PC-9 (cell line): ENCODE measurements at regions not wholly inside any gene's neighbourhood (a gene's known extent, or its start where the extent isn't known, plus 50 kb on each side); places are given as distances from the start of the nearest gene placed in this dataset.

Experiments
- BruUV-seq: library from RNA; stranded (reverse); fragments of 400-500 nt; replicated peaks from 2 replicates; lab custom pipeline; 2021; lab: Mats Ljungman, UMichigan
- CTCF ChIA-PET: fragments of 300-600 bp; sonication (Branson Sonifier 250); formaldehyde crosslinking; loops from one replicate; lab custom pipeline; 2022; ENCODE audit warnings: antibody characterized with exemption; lab: Charles Lee
- POLR2A ChIA-PET: fragments of 300-600 bp; sonication (Branson Sonifier 250); formaldehyde crosslinking; loops from one replicate; lab custom pipeline; 2022; ENCODE audit warnings: antibody characterized with exemption; ENCODE audit not compliant: unreplicated experiment; lab: Charles Lee
- DNase-seq, 2 experiments: peaks; one replicate each; pipeline versions ENCODE4 v3.0.0 to v3.0.0-alpha.2; 2015 to 2022; ENCODE audit warnings: mixed read lengths in 1 of 2
- H2AFZ ChIP-seq: fragments of 200-600 bp; sonication (generic); 2 replicates; pipeline ENCODE4 v1.8.1; 2017; ENCODE audit warnings: antibody characterized with exemption
- H3F3A ChIP-seq: fragments of 200-600 bp; sonication (generic); 2 replicates; pipeline ENCODE4 v1.8.1; 2017; ENCODE audit warnings: antibody characterized with exemption, mild to moderate bottlenecking, low read depth; ENCODE audit not compliant: insufficient read depth
- H3K27ac ChIP-seq: fragments of 200-600 bp; sonication (generic); 2 replicates; pipeline ENCODE4 v1.6.1; 2016; ENCODE audit warnings: mixed run types
- H3K27me3 ChIP-seq: fragments of 200-600 bp; sonication (generic); 2 replicates; pipeline ENCODE4 v1.6.1; 2016; ENCODE audit warnings: low read depth, mixed run types; ENCODE audit not compliant: insufficient read depth
- H3K36me3 ChIP-seq: fragments of 200-600 bp; sonication (generic); 2 replicates; pipeline ENCODE4 v1.6.1; 2016; ENCODE audit warnings: low read depth, mixed run types
- H3K4me1 ChIP-seq: fragments of 200-600 bp; sonication (generic); replicated peaks from 2 replicates; pipeline ENCODE4 v1.6.1; 2016; ENCODE audit warnings: mixed run types; ENCODE audit not compliant: insufficient read depth
- H3K4me2 ChIP-seq: fragments of 200-600 bp; sonication (generic); 2 replicates; pipeline ENCODE4 v1.6.1; 2017; ENCODE audit warnings: mixed run types
- H3K4me3 ChIP-seq: fragments of 200-600 bp; sonication (generic); 2 replicates; pipeline ENCODE4 v1.6.1; 2016; ENCODE audit warnings: mixed run types
- H3K79me2 ChIP-seq: fragments of 200-600 bp; sonication (generic); 2 replicates; pipeline ENCODE4 v1.6.1; 2017; ENCODE audit warnings: low read depth, mixed run types
- H3K9me2 ChIP-seq: fragments of 200-600 bp; sonication (generic); 2 replicates; pipeline ENCODE4 v1.8.1; 2017; ENCODE audit warnings: mild to moderate bottlenecking; ENCODE audit not compliant: insufficient read depth
- H3K9me3 ChIP-seq: fragments of 200-600 bp; sonication (generic); 2 replicates; pipeline ENCODE4 v1.8.1; 2016; ENCODE audit warnings: low read depth; ENCODE audit not compliant: insufficient read depth
- H4K20me1 ChIP-seq: fragments of 200-600 bp; sonication (generic); 2 replicates; pipeline ENCODE4 v1.8.1; 2017; ENCODE audit not compliant: insufficient read depth
- CTCF ChIP-seq: fragments of 200-600 bp; sonication (generic); conservative IDR thresholded peaks from 2 replicates; pipeline ENCODE4 v1.6.1; 2017; ENCODE audit warnings: mixed run types, antibody characterized with exemption, mild to moderate bottlenecking, moderate library complexity
- EZH2 ChIP-seq: fragments of 200-600 bp; sonication (generic); IDR thresholded peaks from 2 replicates; pipeline ENCODE4 v1.8.0; 2017; ENCODE audit warnings: antibody characterized with exemption, low read depth
- intact Hi-C: fragments of 100-400 bp; cut with micrococcal nuclease; formaldehyde crosslinking; loops from one replicate; pipeline ENCODE4 v1.10.0; 2022; ENCODE audit not compliant: unreplicated experiment

GRCh38 chr14:45434221-45434620 lies 181.2 kb upstream of the MIS18BP1 start:
- Histone ChIP-seq H3K79me2 (no peaks in the 10 kb centered on the region), H3K9me2 (no peaks in the 10 kb centered on the region), H3K36me3 (no peaks in the 10 kb centered on the region), H3K9me3 (no peaks in the 10 kb centered on the region), H3K27me3 (no peaks in the 10 kb centered on the region), H2AFZ (no peak overlapping the region), H4K20me1 (no peaks in the 10 kb centered on the region), H3K27ac (no peak overlapping the region), H3F3A (no peaks in the 10 kb centered on the region), H3K4me2 (no peak overlapping the region), H3K4me1 (no peaks in the 10 kb centered on the region), H3K4me3 (no peak overlapping the region)
- no TSS peak for BruUV-seq
- POLR2A ChIA-PET = no interaction called here
- CTCF ChIA-PET = no interaction called here
- intact Hi-C loops = no loop called here
- no peak for DNase-seq
- TF ChIP-seq CTCF (no peak), EZH2 (no peak)

- Histone ChIP-seq H3K4me1 (no peaks in the 10 kb centered on the region), H3K9me3 (no peaks in the 10 kb centered on the region), H3K79me2 (no peaks in the 10 kb centered on the region), H2AFZ (no peak overlapping the region), H3K36me3 (no peaks in the 10 kb centered on the region), H4K20me1 (no peaks in the 10 kb centered on the region), H3K4me3 (no peak overlapping the region), H3F3A (no peaks in the 10 kb centered on the region), H3K27me3 (no peaks in the 10 kb centered on the region), H3K4me2 (no peak overlapping the region), H3K27ac (no peak overlapping the region), H3K9me2 (no peaks in the 10 kb centered on the region)
- TF ChIP-seq EZH2 (no peak), CTCF (peak; percentile 78)
- intact Hi-C loops = loop anchor here (1.0 to 10.0 kb wide), 4 partner anchors 101 to 918 kb away; no protein-coding TSS in a partner anchor
- POLR2A ChIA-PET = no interaction called here
- CTCF ChIA-PET = interaction anchor here (0.7 kb wide), 1 partner anchor 9 kb away, joined by 3 read pairs; no protein-coding TSS in a partner anchor
- BruUV-seq = no TSS peak
- DNase-seq = peak in 1 of 2 experiments; percentile 41
These were observed 173.8 kb upstream of the MIS18BP1 start for GRCh38 chr14:45426685-45427282.

GRCh38 chr14:45406942-45407341 lies 153.9 kb upstream of the MIS18BP1 start:
- Histone ChIP-seq H3K36me3 (no peaks in the 10 kb centered on the region), H3K27ac (no peak overlapping the region), H3K9me3 (no peaks in the 10 kb centered on the region), H4K20me1 (no peaks in the 10 kb centered on the region), H3K4me2 (no peak overlapping the region), H2AFZ (no peak overlapping the region), H3F3A (no peaks in the 10 kb centered on the region), H3K27me3 (no peaks in the 10 kb centered on the region), H3K4me3 (no peak overlapping the region), H3K79me2 (no peaks in the 10 kb centered on the region), H3K4me1 (no peaks in the 10 kb centered on the region), H3K9me2 (no peaks in the 10 kb centered on the region)
- CTCF ChIA-PET = no interaction called here
- intact Hi-C loops = no loop called here
- BruUV-seq = no TSS peak
- TF ChIP-seq CTCF = no peak
- no peak for TF ChIP-seq EZH2
- POLR2A ChIA-PET = no interaction called here
- DNase-seq = no peak
